Esophagus mucosa (tissue), 1 donor: ENCODE measurements at regions not wholly inside any gene's neighbourhood (a gene's known extent, or its start where the extent isn't known, plus 50 kb on each side); places are given as distances from the start of the nearest gene placed in this dataset.
"Not testable (repeated sequence)": the region's sequence is repeated elsewhere in the genome, so short reads cannot be mapped to it uniquely, and the experiment has no call there.

ENCODE experiments used
- ATAC-seq: fragments of 200-7000 bp; cut with Tn5 transposase; one replicate; pipeline ENCODE4 v1.9.1; 2020
- donor health status: DM: yes; HTN: yes; CAD: no.

DNA sequence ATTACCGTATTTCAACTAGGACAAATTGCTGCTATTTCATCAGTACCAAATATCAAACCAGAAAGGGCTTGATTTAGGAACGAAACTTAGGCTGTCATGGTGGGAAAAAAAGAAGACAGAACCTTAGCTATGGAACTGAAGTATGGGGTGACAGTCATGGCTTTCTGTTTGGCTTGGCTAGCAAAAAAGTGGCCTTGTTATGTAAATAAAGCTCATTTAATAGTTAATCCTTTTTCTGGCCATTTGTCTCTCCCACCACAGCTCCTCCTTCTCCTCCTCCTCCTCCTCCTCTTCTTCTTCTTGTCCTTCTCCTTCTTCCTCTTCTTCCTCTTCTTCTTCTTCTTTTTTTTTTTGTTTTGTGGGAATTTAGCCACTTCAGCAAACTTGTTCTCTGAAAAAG is 434.7 kb upstream of the NDST4 start:
- no peak for ATAC-seq

DNA sequence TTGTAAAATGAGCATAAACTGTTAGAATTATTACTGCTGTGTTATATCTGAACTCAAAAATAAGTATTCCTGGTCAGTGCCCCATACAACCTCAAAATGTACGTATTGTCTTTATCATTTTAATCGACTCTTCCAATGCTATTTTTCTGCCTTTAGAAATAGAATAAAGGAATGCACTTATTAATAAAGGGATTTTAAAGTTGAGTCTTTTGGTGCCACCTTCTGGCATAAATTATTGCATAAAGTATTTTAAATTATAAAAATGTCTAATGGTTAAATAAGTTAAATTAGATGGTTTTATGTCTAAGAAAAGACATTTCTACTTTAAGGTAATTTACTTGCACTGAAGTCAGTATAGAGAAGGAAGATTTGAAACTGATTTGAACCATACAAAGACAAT is 424.0 kb upstream of the NDST4 start:
- no peak for ATAC-seq

DNA sequence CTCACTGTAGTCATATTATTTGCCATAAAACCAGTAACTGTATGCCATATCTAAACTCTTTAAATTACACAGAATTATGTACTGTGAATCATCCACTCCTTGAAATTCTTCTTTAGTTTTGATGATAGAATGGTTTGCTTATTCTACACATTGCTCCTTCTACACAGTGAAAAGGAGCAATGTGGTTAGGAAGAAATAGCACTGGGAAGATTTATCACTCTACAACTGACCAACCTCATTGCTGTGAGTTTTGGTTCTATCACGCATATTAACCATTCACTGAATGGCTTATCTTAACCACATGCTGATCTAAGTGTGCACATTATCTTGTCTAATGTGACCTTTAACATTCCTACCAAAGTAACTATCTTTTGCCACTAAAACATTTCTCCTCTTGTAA is 415.7 kb upstream of the NDST4 start:
- ATAC-seq = no peak

DNA sequence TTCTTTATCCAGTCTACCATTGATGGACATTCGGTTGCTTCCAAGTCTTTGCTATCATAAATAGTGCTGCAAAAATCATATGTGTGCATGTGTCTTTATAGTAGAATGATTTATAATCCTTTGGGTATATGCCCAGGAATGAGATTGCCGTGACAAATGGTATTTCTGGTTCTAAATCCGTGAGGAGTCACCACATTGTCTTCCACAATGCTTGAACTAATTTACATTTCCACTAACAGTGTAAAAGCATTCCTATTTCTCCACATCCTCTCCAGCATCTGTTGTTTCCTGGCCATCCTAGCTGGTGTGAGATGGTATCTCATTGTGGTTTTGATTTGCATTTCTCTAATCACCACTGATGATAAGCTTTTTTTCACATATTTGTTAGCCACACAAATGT is 406.1 kb upstream of the NDST4 start:
- not testable (repeated sequence) for ATAC-seq

DNA sequence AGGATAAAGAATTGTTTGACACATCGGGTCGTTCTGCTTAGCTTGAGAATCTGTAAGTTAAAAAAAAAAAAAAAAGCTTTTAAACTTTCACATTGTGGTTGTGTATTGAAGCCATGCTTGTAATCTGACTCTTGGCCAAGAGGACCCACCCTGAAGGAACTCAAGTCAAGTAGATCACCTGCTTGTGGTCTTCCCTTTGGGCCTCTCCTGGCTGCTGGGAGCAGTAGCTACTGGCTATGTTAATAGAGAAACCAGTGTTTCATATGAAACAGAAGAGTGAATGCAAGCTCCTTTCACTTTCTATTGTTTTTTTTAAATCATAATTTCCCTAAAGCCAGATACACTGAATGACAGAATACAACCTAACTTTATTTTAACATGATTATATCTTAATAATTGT is 402.4 kb upstream of the NDST4 start:
- ATAC-seq = no peak

DNA sequence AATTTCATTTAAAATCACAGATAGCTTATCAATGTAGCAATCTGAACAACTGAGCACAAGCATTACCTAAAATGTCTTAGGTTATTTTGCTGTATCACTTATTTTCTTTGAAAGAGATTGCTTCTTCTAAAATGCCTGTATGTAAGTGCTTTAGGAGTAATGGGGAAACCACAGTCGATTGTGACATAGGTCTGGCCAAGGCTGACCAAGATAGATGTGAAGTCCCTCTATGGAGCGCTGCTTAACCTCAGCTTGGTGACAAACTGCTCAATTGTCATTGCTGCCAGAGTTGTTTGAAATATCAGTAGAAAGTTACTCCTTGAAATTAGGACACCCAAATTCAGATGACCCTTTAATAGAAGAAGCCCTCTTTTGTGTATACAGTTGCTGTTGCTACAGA is 401.9 kb upstream of the NDST4 start:
- no peak for ATAC-seq

DNA sequence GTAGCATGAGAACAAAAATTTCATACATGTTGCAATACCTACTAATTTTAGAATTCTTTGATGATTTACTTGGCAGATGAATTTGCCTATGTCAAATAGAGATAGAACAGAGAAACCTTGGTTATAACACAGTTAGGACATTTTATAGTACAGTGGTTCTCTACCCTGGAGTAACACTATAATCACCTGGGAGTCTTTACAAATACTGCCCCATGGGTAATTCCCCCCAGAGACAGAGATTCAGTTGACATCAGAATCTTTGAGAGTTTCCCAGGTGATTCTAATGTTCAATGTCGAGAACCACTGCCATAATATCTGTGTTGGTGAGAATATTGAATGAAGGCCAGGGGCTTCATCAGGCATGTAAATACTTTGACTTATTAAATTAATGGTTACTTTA is 401.3 kb upstream of the NDST4 start:
- ATAC-seq = no peak

DNA sequence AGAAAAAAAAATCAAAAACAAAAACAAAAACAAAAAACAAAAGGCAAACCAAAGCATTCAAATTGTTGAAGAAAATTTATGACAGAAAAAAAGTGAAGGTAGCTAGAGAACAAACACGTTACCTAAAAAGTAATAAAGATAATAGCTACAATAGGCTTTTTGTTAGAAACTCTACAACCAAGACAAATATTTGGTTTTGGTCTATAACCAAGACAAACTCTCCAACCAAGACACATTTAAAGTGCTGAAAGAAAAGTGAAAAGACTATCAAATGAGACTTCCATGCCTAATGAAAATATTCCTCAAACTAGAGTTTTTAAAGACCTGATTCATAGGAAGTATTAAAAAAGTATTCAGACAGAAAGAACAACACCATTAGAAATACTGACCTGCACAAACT is 391.9 kb upstream of the NDST4 start:
- ATAC-seq = no peak

DNA sequence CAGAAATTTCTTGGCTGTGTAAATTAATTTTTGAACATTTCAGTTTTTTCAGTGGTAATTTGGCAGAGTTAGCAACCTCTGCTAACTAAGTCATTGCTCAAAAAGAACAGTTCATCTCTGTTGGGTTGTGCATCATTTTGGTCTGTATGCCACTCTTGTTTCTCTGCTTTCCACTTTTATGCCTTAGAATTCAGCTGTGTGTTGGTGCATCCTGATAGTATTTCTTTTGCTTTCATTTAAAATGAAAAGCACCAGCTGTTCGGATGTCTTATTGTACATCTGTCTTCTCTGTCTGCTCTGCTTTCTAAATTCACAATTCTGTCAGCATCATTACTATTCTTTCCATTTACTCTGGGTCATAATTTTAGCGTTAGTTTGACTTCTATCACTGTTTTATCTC is 388.2 kb upstream of the NDST4 start:
- no peak for ATAC-seq

DNA sequence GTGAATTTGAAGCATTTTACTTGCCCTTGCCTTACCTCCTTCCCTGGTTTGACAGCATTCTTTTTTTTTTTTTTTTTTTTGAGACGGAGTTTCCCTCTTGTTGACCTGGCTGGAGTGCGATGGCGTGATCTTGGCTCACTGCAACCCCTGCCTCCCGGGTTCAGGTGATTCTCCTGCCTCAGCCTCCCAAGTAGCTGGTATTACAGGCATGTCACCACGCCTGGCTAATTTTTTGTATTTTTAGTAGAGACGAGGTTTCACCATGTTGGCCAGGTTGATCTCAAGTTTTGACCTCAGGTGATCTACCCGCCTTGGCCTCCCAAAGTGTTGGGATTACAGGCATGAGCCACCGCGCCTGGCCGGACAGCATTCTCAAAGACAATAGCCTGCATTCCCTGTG is 380.4 kb upstream of the NDST4 start:
- not testable (repeated sequence) for ATAC-seq

DNA sequence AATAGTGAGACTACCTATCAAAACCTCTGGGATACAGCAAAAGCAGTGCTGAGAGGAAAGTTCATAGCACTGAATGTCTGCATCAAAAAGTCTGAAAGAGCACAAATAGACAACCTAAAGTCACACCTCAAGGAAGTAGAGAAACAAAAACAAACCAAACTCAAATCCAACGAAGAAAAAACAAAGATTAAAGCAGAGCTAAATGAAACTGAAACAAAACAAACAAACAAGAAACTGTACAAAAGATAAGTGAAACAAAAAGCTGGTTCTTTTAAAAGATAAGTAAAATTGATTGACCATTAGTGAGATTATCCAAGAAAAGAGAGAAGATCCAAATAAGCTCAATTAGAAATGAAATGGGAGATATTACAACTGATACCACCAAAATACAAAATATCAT is 378.3 kb upstream of the NDST4 start:
- no peak for ATAC-seq

DNA sequence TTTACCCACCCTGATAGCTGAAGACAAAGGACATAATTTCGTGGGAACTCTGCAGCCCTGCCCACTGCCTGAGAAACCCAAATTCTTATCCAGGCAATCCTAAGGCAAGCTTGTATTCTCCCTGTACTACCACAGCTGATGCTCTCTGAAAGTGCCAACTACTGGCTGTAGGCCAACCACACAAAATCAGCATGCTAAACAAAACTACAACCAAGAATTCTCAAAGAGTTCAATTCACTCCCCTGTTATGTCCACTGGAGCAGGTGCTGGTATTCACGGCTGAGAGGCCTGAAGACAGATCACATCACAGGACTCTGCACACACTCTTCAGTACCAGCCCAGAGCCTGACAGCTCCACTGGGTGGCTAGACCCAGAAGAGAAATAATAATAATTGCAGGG is 375.9 kb upstream of the NDST4 start:
- ATAC-seq = no peak

DNA sequence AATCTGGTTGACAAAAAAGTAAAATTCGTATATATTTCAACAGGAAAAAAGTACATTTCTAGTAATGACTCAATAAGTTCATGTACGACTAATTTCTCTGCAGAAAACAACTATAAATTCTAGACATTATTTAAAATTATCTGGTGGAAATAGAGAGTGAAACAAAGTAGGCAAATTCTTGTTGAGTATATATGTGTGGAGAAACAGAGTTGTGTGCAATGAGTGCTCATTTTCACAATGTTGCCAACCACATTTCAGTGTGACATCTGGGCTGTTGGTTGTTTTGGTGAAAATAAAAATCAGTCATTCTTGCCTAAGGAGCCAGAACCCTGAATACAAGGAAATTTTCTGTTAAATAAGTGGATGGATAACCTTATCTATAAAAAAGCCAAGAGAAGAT is 372.0 kb upstream of the NDST4 start:
- no peak for ATAC-seq

DNA sequence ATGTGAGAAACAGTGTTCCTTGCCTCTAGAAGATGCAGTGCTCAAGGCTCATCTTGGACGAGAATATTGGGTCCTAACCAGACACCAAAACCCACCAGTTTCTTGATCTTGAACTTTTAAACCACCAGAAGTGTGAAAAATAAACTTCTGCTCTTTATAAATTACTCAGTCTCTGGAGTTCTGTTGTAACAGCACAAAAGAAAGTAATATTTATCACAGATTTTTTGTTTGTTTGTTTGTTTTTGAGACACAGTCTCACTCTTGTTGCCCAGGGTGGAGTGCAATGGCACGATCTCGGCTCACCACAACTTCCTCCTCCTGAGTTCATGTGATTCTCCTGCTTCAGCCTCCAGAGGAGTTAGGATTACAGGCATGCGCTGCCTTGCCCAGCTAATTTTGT is 371.1 kb upstream of the NDST4 start:
- ATAC-seq = no peak

DNA sequence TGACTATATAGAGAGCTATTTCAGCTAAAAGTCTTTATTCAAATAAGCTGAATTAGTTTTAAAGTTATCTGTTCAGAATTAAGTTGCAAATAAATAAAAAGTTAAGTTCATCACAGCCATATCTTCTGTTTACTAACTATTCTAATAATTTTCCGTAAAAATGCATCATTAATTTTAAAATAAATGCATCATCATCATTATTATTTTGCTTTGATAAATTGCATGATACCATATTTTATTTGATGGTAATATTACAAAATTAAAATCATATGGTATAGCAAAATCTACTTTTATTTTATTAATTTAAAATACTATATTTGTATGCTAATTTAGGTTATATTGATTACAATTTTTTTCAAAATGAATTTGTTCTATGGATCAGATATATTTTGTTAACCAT is 357.3 kb upstream of the NDST4 start:
- no peak for ATAC-seq

DNA sequence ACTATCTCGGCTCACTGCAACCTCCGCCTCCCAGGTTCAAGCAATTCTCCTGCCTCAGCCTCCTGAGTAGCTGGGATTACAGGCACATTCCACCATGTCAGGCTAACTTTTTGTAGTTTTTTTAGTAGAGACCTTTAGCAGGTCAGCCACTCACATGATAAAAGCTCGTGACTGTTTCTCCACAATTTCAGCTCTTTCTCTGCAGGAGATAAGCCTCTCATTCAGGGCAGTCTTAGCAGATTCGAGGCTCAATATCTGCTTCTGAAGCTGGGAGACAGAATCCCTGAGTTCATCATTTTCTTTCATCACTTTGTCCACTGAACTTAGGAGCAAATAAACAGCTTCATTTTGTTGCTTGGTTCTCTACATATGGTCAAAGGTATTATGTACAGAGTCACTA is 345.9 kb upstream of the NDST4 start:
- not testable (repeated sequence) for ATAC-seq

DNA sequence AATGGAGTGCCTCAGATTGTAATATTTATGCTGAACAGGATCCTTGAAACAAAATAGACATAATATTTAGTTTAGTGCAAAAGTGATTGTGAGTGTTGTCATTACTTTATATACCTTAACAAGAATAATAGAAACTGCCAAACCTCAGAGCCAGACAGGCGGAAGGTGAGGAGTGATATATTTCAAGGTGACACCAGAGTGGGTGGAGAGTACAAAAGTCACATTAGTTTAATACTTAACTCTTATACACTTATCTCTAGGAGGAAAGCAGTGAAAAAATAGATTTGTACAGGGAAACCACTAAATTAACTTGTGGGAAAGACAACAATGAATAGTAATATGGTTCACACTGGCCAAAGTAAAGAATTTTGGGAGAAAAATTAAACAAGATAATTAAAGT is 342.8 kb upstream of the NDST4 start:
- ATAC-seq = no peak

DNA sequence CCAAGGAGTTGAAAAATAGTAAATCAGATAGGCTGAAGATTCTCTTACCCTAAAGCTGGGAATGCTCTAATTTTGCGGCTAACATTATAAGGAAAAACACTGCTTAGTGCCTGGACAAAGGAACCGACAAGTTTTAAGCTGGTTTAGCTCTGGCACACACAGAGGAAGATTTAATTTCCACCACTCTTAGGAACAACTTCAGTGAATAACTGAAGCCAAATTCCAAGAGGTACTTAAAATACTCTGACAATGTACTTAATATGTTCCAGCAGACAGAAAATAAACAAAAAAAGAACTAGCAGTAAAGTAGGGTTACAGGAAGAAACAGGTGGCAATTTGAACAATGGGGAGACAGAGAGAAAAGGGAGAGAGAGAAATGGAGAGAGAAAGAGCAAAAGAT is 340.8 kb upstream of the NDST4 start:
- no peak for ATAC-seq

DNA sequence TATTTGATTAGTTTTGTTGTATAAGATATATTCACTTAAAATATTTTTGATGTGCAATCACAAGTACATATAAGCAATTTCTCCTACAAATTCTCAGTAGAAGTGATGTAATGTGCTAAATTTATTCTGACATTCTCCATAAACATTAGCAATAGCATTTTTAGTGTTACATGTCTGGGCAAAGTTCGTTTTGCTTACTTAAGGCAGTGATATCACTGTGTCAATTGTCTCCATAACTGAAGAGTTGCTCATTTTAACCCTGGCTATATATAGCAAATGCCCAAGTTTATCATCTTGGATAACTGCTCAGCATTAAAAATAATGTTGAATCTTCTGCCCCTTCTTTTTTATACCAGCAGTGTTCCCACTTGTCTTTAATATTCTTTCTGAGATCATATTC is 340.0 kb upstream of the NDST4 start:
- ATAC-seq = no peak

DNA sequence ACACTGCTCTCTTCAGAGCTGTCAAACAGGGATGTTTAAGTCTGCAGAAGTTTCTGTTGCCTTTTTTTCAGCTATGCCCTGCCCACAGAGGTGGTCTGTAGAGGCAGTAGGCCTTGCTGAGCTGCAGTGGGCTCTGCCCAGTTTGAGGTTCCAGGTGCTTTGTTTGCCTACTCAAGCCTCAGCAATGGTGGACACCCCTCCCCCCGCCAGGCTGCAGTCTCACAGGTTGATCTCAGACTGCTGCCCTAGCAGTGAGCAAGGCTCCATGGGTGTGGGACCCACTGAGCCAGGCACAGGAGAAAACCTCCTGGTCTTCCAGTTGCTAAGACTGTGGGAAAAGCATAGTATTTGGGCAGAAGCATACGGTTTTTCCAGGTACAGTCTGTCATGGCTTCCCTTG is 338.8 kb upstream of the NDST4 start:
- not testable (repeated sequence) for ATAC-seq

DNA sequence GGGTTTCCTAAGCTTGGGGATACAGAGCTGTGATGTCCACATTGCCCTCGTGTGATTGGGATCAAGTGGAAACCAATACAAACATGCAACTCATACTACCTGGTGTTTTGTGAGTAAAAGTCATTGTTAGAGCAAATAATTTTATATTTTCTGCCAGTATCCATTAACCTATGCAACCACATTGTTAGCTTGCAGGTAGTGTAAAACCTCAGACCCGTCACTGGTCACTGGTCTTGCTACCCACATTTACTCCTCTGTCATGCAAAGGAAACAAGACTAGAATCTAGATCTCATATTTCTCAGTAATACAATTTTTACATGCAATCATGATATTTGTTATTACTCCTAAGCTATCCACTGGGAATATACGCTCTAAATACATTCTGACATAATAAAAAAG is 324.3 kb upstream of the NDST4 start:
- no peak for ATAC-seq

DNA sequence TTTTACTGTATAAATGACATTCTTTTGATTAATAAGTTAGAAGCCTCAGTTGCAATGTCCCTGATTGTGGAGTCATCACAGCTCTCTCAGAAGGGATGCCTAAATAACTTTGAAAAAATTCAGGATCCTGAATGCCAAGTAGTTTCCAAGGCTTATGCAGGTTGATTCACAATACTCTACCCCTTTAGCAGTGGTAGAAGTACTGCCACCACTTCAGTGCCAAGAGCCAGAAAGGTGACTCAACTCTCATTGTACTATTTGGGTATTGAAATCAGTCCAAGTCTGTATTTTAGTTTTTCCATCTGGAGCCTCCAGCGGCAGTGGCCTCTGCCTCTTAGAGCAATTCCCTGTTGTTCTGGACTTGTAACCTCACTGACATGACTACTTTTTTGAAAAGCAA is 320.1 kb upstream of the NDST4 start:
- ATAC-seq = no peak

DNA sequence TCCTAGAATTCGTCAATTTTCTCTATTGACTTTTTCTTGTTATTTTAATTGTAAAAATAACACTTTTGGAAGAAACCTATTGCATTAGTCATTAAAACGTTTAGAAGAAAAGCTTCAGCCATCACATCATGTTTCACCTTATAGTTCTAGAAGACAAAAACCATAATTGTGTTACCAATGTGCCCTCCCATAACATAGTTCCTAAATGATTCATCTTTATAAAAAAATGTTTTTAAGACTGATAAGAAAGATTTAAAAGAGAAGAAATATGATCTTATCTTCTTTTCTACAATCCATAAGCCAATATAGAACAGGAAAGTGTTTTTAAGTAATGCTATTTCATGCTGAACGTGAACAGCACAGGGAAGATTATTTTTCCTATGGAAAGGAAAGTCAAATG is 316.6 kb upstream of the NDST4 start:
- no peak for ATAC-seq

DNA sequence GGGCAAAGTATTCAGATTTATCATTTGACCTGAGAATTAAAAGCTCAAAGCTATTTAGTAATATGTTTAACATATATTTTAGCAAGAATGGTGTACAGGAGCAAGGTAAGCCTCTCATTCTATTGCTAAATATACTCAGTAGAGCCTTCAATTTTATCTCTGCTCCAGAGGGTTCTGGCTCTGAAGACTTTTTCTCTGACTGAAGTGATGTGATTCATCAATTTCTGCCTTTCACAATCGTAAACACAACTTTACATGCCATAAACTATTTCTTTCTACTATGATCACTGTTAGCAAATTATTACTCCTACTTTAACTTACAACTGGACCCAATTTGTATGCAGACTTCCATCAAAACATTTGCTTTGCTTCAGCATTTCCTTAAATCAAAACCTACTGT is 315.0 kb upstream of the NDST4 start:
- no peak for ATAC-seq

DNA sequence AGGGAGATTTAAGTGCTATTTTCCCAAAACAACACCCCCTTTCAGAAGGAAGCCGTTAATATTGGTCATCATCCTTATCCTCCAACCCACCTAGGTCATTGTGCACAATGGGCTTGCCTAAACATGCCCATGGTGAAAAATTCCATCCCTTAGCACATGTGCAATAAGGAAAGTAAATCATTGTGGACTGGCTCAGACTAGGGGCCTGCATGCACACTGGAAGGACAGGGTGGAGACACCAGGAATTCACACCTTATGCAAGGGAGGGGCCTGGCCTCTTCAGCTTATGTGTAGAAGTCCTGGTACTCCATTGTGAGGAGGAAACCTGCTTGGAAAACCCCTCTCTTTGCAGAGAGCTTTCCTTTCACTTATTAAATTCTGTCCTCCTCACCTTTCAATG is 311.4 kb upstream of the NDST4 start:
- ATAC-seq = no peak
